CD4-positive, alpha-beta T cell (primary cell): ENCODE measurements at regions not wholly inside any gene's neighbourhood (a gene's known extent, or its start where the extent isn't known, plus 50 kb on each side); places are given as distances from the start of the nearest gene placed in this dataset.

ENCODE experiments used
- ATAC-seq: fragments of 200-7000 bp; cut with Tn5 transposase; one replicate; pipeline ENCODE4 v1.10.0; 2022; ENCODE audit warnings: mild to moderate bottlenecking; ENCODE audit not compliant: poor library complexity
- CTCF ChIA-PET: fragments of 350-600 bp; sonication (Branson Sonifier 250); formaldehyde crosslinking; loops from one replicate; lab custom pipeline; 2021; ENCODE audit warnings: antibody characterized with exemption, inconsistent platforms; lab: Charles Lee
- POLR2A ChIA-PET: fragments of 350-600 bp; sonication (Branson Sonifier 250); formaldehyde crosslinking; loops from one replicate; lab custom pipeline; 2021; ENCODE audit warnings: antibody characterized with exemption, inconsistent platforms; lab: Charles Lee
- DNase-seq, 14 experiments: peaks; one replicate each; pipeline ENCODE4 v3.0.0-alpha.2; 2013 to 2020; ENCODE audit warnings: mixed read lengths in 2 of 14
- H3K27ac ChIP-seq, 2 donors: one replicate each; pipeline versions ENCODE4 v1.5.1 to v1.7.0; 2013; ENCODE audit warnings: low read length in 2 of 2, low read depth in 1 of 2, mild to moderate bottlenecking in 1 of 2
- H3K27me3 ChIP-seq, 2 experiments: 1 replicate in 1 of 2; 2 replicates in 1 of 2; pipeline versions ENCODE4 v1.6.1 to v1.7.0; 2013; ENCODE audit warnings: low read length in 2 of 2, control low read depth in 1 of 2, mild to moderate bottlenecking in 1 of 2, moderate library complexity in 1 of 2; ENCODE audit not compliant: insufficient read depth in 2 of 2, control insufficient read depth in 1 of 2
- H3K36me3 ChIP-seq: one replicate; pipeline ENCODE4 v1.6.1; 2013; ENCODE audit warnings: low read length, control low read depth; ENCODE audit not compliant: insufficient read depth
- H3K4me1 ChIP-seq: one replicate; pipeline ENCODE4 v1.6.1; 2013; ENCODE audit warnings: low read length, control low read depth; ENCODE audit not compliant: insufficient read depth
- H3K4me3 ChIP-seq: one replicate; pipeline ENCODE4 v1.5.1; 2013; ENCODE audit warnings: mild to moderate bottlenecking, low read length, moderate library complexity
- H3K9me3 ChIP-seq, 2 experiments: 1 replicate in 1 of 2; 2 replicates in 1 of 2; pipeline versions ENCODE4 v1.6.1 to v1.7.0; 2013; ENCODE audit warnings: low read length in 2 of 2, mild to moderate bottlenecking in 2 of 2, control low read depth in 1 of 2, moderate library complexity in 1 of 2; ENCODE audit not compliant: control insufficient read depth in 1 of 2, insufficient read depth in 1 of 2
- H3K27ac Mint-ChIP-seq: one replicate; pipeline ENCODE4 v1.8.0; 2020; ENCODE audit warnings: mixed read lengths
- H3K27me3 Mint-ChIP-seq: one replicate; pipeline ENCODE4 v1.8.0; 2021; ENCODE audit warnings: mixed read lengths
- H3K36me3 Mint-ChIP-seq: one replicate; pipeline ENCODE4 v1.8.0; 2021; ENCODE audit warnings: low read depth, mixed read lengths
- H3K4me1 Mint-ChIP-seq: one replicate; pipeline ENCODE4 v1.8.0; 2021; ENCODE audit warnings: low read depth, mixed read lengths
- H3K4me3 Mint-ChIP-seq: one replicate; pipeline ENCODE4 v1.8.0; 2020; ENCODE audit warnings: mild to moderate bottlenecking, mixed read lengths
- H3K9me3 Mint-ChIP-seq: one replicate; pipeline ENCODE4 v1.8.0; 2020; ENCODE audit warnings: mixed read lengths
- CTCF ChIP-seq: fragments of 200-600 bp; IDR thresholded peaks from one replicate; pipeline ENCODE4 v1.8.0; 2022; ENCODE audit warnings: antibody characterized with exemption, mild to moderate bottlenecking
- intact Hi-C, 2 experiments: fragments of 100-400 bp; cut with DNase I in 1 of 2; cut with micrococcal nuclease in 1 of 2; formaldehyde crosslinking; loops; one replicate each; pipeline versions ENCODE4 v1.15.1 to v1.9.0; 2023 to 2025; cut with DNase I, micrococcal nuclease

DNA sequence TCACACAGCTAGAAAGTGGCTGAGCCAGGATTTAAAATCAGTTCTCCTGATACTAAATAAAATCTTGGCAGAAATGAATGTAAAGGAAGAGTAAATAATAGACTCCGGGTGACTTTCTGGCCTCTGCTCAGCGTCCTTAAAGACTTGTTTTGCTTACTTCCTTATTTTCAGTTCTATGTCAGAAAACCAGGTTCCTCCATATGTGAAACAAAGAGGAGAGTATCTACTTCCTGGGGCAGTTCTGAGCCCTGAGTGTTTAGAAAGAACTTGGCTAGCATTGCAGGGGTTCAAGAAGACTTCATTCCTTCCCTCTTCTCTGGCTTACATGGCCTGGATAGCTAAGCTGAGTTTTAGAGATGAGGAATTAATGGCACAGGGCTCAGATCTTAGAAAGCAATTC lies 222.8 kb upstream of the TLE3 start:
- no peak overlapping the region for H3K4me3 ChIP-seq
- DNase-seq (no peak), ATAC-seq (no peak)
- H3K27me3 ChIP-seq = no peaks in the 10 kb centered on the region
- Mint-ChIP-seq H3K27me3 (no peaks in the 10 kb centered on the region), H3K9me3 (no peaks in the 10 kb centered on the region), H3K4me3 (no peak overlapping the region), H3K4me1 (no peaks in the 10 kb centered on the region), H3K36me3 (no peaks in the 10 kb centered on the region), H3K27ac (no peak overlapping the region)
- no peak overlapping the region for H3K27ac ChIP-seq
- ChIA-PET POLR2A (no interaction called here), CTCF (no interaction called here)
- H3K9me3 ChIP-seq = no peaks in the 10 kb centered on the region
- intact Hi-C loops = no loop called here
- H3K36me3 ChIP-seq = no peaks in the 10 kb centered on the region
- no peaks in the 10 kb centered on the region for H3K4me1 ChIP-seq
- no peak for TF ChIP-seq CTCF

DNA sequence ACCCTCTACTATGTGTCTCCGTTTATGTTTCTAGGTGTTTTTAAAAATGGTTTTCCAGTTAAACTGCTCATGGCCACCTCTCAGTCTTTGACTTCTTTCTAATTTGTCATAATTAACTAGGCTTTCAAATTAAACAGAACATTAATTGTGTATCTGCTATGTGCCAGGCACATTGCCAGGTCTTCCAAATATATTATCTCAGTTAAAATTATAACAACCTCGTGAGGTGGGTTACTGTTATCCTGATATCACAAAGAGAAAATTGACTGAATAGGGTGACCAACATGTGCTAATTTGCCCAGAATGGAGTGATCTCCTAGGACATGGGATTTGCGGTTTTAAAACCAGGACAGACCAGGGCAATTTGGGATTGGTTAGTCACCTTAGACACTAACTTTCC lies 222.4 kb upstream of the TLE3 start:
- ChIA-PET CTCF (no interaction called here), POLR2A (no interaction called here)
- Histone ChIP-seq H3K4me3 (no peak overlapping the region), H3K27ac (no peak overlapping the region), H3K9me3 (no peaks in the 10 kb centered on the region), H3K4me1 (no peaks in the 10 kb centered on the region), H3K36me3 (no peaks in the 10 kb centered on the region), H3K27me3 (no peaks in the 10 kb centered on the region)
- H3K27ac Mint-ChIP-seq = no peak overlapping the region
- H3K4me1 Mint-ChIP-seq = no peaks in the 10 kb centered on the region
- no peak for TF ChIP-seq CTCF
- no peaks in the 10 kb centered on the region for H3K36me3 Mint-ChIP-seq
- no peaks in the 10 kb centered on the region for H3K9me3 Mint-ChIP-seq
- no peak for ATAC-seq
- H3K4me3 Mint-ChIP-seq = no peak overlapping the region
- DNase-seq = no peak
- H3K27me3 Mint-ChIP-seq = no peaks in the 10 kb centered on the region
- intact Hi-C loops = no loop called here

- no peak for DNase-seq
- TF ChIP-seq CTCF = no peak
- no peaks in the 10 kb centered on the region for H3K4me1 ChIP-seq
- ChIA-PET POLR2A (no interaction called here), CTCF (no interaction called here)
- H3K4me3 ChIP-seq = no peak overlapping the region
- no peak overlapping the region for H3K27ac ChIP-seq
- intact Hi-C loops = no loop called here
- Mint-ChIP-seq H3K4me1 (no peaks in the 10 kb centered on the region), H3K4me3 (no peak overlapping the region), H3K27ac (no peak overlapping the region), H3K9me3 (no peaks in the 10 kb centered on the region), H3K36me3 (no peaks in the 10 kb centered on the region), H3K27me3 (no peaks in the 10 kb centered on the region)
- no peak for ATAC-seq
- H3K36me3 ChIP-seq = no peaks in the 10 kb centered on the region
- H3K27me3 ChIP-seq = no peaks in the 10 kb centered on the region
- no peaks in the 10 kb centered on the region for H3K9me3 ChIP-seq
Measured at GRCh38 chr15:70319466-70319865, 221.7 kb upstream of the TLE3 start.
